MG63 (cell line): ENCODE measurements at regions not wholly inside any gene's neighbourhood (a gene's known extent, or its start where the extent isn't known, plus 50 kb on each side); places are given as distances from the start of the nearest gene placed in this dataset.

Source experiments
- DNase-seq: peaks from one replicate; pipeline ENCODE4 v3.0.0-alpha.2; 2020
- H3K27me3 ChIP-seq: fragments of 250-450 bp; sonication (Bioruptor Pico); 2 replicates; pipeline ENCODE4 v1.5.1; 2020; ENCODE audit warnings: mild to moderate bottlenecking, moderate library complexity
- H3K36me3 ChIP-seq: fragments of 250-450 bp; sonication (Bioruptor Pico); 2 replicates; pipeline ENCODE4 v1.5.1; 2020; ENCODE audit warnings: mild to moderate bottlenecking, moderate library complexity
- H3K4me3 ChIP-seq: fragments of 250-450 bp; sonication (Bioruptor Pico); 2 replicates; pipeline ENCODE4 v1.5.1; 2020; ENCODE audit warnings: mild to moderate bottlenecking, moderate library complexity
- H3K9me3 ChIP-seq: fragments of 250-450 bp; sonication (Bioruptor Pico); 2 replicates; pipeline ENCODE4 v1.5.1; 2020; ENCODE audit warnings: mild to moderate bottlenecking, moderate library complexity

DNA sequence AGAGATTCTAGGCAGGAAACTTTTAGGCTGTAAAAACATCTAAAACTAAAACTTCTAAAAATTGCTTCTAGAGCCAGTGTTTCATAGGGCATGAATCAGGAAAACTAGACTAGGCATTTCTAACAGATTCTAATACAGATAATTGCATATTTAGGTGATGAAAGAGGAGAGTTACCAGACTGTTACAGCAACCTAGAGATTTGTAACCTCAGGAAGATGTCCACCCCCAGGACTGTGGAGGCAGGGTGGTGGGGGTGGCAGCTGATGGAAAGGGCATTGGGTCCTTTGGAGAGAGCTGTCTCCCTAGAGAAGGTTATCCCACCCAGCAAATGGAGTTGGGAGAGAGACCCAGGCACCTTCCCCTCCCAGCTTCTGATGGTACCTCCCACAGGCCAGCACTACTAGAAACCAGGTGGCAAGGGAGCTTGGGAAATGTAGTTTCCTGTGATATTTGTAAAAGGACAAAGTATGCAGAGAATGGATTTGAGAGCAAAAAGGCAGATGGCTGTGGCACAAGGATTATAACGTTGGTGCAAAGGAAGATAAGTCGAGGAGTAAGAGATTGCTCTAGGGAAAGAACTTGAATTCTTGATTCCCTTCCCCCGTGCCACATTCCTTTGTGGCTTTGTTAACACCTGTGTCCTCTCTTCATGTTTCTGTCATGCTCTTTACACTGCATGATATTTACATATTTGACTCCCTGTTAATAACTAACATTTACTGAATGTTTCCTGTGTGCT lies 75.6 kb upstream of the MGAT5 start:
- DNase-seq, result no peak
- Histone ChIP-seq H3K27me3 (no peaks in the 10 kb centered on the region), H3K9me3 (no peaks in the 10 kb centered on the region), H3K36me3 (no peaks in the 10 kb centered on the region), H3K4me3 (no peak overlapping the region)

DNA sequence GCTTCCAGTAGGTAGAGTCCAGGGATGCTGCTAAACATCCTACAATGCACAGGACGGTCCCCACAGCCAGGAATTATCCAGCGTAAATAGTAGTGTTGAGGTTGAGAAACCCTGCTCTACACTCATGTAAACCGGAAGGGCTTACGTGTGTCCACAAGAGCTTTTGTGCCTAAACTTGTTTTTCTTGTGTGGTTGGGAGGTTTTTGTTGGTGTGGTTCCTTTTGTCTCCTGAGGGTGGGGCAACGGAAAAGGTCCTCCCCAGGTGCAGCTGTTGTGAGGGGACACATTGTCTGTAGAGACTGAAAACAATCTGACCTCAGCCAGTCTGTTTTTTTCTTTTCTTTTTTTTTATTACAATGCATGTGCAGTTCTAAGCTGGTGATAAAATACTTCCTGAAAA lies 72.7 kb upstream of the MGAT5 start:
- Histone ChIP-seq H3K9me3 (no peaks in the 10 kb centered on the region), H3K4me3 (no peak overlapping the region), H3K36me3 (no peaks in the 10 kb centered on the region), H3K27me3 (no peaks in the 10 kb centered on the region)
- DNase-seq, result no peak

DNA sequence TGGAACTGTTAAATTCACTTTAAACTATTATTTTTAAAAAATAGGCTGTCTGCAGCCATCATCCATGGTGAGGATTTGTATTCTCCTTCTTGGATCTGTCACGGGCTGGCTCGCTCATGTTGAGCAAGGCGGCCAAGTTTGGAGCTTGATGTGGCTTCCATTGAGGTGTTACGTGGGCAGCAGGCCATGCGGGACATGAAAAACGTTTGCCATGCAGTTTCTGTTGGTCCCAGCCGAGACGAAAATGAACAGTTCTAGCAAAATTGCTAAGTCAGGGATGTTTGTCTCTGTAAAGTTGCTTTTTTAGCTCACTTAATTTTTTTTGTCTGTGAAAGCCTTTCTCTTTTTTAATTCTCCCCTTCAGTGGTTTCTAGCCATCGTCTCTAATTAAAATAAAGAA lies 70.2 kb upstream of the MGAT5 start:
- H3K27me3 ChIP-seq, result no peaks in the 10 kb centered on the region
- no peak overlapping the region for H3K4me3 ChIP-seq
- H3K9me3 ChIP-seq, result no peaks in the 10 kb centered on the region
- no peak for DNase-seq
- no peaks in the 10 kb centered on the region for H3K36me3 ChIP-seq

DNA sequence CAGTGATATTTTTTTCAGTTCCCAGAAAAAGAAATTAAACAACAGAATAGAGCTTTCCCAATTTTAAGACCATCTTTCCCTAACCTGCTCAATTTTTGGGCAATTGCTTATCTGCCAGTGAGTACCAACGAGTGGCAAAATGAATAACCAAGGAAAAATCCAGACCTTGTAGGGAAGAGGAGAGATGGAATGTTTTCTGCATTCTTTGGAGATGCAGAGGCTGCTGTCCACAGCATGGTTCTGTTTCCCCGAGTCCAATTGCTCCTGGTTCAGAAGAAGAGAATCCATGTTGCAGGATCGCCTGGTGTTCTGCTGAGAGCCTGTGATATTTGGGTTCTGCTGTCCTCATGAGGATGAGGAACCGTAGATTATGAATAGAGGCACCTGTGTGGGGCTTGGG lies 68.2 kb upstream of the MGAT5 start:
- H3K36me3 ChIP-seq, result no peaks in the 10 kb centered on the region
- no peak for DNase-seq
- no peaks in the 10 kb centered on the region for H3K9me3 ChIP-seq
- H3K4me3 ChIP-seq, result no peak overlapping the region
- H3K27me3 ChIP-seq, result no peaks in the 10 kb centered on the region

DNA sequence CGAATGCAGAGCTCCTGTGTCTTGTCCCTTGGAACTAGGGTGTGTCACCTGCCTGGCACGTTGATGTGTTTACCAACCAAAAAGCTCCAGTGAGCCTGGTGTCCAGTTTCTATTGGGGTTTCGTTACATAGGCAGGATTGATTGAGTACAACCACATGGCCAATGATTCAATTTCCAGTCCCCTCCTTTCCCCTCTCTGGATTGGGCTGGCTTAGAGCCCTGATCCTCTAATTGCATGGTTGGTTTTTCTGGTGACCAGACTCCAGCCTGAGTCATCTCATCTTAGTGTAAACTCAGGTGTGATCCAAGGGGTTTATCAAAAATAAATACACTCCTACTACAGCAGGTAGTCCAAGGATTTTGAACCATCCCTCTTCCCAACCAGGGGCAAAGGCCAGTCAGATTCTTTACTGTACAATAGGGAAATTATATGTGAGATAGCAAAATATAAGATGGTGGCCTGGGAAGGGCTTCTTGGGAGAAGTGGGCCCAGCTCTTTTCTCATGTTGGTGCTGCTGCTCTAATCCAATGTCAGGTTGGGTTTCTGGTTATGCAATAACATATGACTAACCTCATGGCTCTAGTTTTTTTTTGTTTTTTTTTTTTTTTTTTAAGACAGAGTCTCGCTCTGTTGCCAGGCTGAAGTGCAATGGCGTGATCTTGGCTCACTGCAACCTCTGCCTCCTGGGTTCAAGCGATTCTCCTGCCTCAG lies 64.7 kb upstream of the MGAT5 start:
- Histone ChIP-seq H3K4me3 (no peak overlapping the region), H3K9me3 (no peaks in the 10 kb centered on the region), H3K27me3 (no peaks in the 10 kb centered on the region), H3K36me3 (no peaks in the 10 kb centered on the region)
- DNase-seq, result peak; percentile 36

DNA sequence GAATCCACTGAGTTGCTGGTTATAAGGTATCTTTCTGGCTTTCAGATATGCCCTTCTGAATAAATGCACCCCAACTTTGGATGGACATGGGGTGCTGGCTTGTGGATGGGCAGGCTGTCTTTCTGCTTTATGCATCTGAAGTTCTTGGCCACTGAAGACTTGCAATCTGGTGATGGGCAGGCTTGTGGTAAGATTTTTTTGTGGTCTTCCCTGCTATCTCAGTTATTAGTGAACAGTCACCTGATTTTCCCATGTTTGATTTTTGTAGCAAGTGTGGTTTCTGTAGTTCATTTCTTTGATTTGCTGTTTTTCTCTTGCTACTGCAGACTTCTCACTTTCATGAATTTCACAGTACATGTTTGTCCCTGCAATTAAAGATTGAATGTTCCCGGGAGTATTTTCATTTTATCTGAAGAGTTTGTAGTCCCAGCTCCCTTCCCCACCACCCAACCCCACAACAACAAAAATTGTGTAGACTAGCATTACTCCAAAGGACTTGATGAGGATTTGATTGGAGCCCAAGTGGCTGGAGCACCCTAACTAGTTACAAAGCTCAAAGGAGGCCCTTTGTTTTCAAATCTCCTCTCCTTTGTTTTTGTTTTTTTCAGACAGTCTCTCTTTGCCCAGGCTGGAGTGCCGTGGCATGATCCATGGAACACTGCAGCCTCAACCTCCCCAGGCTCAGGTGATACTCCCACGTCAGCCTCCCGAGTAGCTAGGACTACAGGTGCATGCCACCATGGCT lies 63.6 kb upstream of the MGAT5 start:
- Histone ChIP-seq H3K27me3 (no peaks in the 10 kb centered on the region), H3K36me3 (no peaks in the 10 kb centered on the region), H3K4me3 (no peak overlapping the region), H3K9me3 (no peaks in the 10 kb centered on the region)
- no peak for DNase-seq

DNA sequence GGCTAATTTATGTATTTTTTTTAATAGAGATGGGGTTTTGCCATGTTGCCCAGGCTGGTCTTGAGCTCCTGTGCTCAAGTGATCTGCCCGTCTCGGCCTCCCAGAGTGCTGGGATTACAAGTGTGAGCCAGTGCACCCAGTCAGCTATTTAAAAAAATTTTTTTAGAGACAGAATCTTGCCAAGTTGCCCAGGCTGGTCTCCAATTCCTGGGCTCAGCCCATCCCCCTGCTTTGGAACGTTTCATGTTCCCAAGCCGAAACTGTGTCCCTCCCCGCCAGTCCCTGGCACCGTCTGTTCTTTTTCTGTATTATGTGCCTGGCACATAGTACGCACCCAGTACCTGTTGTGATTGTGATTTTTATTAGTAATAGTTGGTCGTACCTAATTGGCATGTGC lies 63.1 kb upstream of the MGAT5 start:
- Histone ChIP-seq H3K9me3 (no peaks in the 10 kb centered on the region), H3K27me3 (no peaks in the 10 kb centered on the region), H3K4me3 (no peak overlapping the region), H3K36me3 (no peaks in the 10 kb centered on the region)
- no peak for DNase-seq

DNA sequence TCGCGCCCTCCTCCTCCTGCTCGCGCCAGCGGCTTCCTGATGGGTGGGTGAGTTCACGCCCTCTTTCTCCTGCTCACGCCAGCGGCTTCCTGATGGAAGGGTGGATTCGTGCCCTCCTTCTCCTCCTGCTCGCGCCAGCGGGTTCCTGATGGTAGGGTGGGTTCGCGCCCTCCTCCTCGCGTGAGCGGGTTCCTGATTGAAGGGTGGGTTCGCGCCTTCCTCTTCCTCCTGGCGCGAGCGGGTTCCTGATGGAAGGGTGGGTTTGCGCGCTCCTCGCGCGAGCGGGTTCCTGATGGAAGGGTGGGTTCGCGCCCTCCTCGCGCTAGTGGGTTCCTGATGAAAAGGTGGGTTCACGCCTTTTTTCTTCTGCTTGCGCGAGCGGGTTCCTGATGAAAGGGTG lies 62.0 kb upstream of the MGAT5 start:
- H3K36me3 ChIP-seq, result no peaks in the 10 kb centered on the region
- no peak for DNase-seq
- no peaks in the 10 kb centered on the region for H3K9me3 ChIP-seq
- no peaks in the 10 kb centered on the region for H3K27me3 ChIP-seq
- no peak overlapping the region for H3K4me3 ChIP-seq

DNA sequence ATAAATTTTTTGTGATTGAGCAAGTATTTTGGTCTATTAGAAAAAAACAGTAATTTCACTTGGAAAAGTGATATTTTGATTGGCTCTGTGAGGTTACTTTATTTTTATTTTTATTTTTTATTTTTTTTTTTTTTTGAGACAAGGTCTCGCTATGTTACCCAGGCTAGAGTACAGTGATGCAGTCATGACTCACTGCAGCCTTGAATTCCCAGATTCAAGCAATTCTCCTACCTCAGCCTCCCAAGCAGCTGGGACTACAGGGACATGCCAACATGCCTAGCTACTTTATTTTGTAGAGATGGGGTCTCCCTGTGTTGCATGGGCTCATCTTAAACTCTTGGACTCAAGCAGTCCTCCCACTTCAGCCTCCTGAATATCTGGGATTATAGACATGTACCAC lies 60.9 kb upstream of the MGAT5 start:
- H3K4me3 ChIP-seq, result no peak overlapping the region
- H3K9me3 ChIP-seq, result no peaks in the 10 kb centered on the region
- peak; percentile 60 for DNase-seq

DNA sequence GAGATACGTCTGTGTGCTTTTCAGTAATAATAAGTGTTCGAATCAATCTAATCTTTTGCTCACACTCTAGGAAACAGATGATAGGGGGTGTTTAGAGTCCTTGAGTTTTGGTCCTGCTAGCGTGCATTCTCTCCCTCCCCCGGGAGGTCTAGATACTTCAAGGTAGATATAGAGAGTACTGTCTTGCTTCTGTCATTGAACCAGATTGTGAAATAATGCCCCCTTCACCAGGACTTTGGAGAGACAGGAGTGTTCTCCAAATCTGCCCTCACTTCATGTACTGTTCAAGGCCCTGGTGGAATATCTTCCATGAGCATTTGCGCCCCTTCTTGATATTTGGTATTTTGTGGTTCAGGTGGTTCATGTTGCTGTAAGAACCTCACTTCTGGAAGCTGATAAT lies 59.4 kb upstream of the MGAT5 start:
- Histone ChIP-seq H3K27me3 (no peaks in the 10 kb centered on the region), H3K36me3 (no peaks in the 10 kb centered on the region), H3K4me3 (no peak overlapping the region), H3K9me3 (no peaks in the 10 kb centered on the region)
- no peak for DNase-seq

More for the DNA sequence above, 60.9 kb upstream of the MGAT5 start:
- no peaks in the 10 kb centered on the region for H3K27me3 ChIP-seq
- H3K36me3 ChIP-seq, result no peaks in the 10 kb centered on the region

DNA sequence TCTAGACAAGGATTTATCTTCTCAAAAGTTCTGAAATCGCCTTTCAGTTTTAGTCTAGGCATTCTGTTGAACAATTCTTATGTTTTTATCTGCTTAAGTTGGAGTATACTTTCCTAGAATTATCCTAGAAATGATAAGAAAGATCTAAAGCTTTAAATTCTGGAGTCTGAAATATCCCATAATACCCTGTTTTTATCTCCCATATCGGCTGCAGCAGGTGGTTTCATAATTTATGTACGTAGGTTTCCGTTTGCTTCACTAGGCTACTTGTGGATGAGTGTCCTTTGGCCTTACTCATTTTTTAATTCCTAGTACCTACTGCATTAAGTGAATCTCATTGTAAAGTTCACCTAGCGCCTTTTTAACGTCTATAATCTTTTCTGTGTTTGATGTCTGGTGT lies 58.5 kb upstream of the MGAT5 start:
- DNase-seq, result no peak
- Histone ChIP-seq H3K4me3 (no peak overlapping the region), H3K9me3 (no peaks in the 10 kb centered on the region), H3K27me3 (no peaks in the 10 kb centered on the region), H3K36me3 (no peaks in the 10 kb centered on the region)

DNA sequence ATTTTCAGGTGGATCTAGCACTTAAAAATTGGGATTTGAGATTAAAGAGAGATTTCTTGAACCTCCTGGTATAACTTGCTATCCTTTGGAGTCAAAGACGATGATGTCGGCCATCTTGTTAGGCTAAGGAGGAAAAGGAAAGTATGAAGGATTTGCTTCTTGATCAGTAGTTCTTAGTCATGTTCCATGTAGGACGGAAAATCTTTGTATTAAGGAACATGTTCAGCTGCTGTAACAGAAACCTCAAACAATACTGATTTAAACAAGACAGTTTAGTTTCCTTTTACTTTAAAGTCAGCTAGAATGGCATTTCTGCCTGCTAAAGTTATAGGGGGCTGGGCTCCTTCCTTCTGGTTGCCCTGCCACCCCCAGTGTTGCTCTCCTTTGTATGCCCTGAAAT lies 56.4 kb upstream of the MGAT5 start:
- H3K4me3 ChIP-seq, result no peak overlapping the region
- H3K36me3 ChIP-seq, result no peaks in the 10 kb centered on the region
- no peaks in the 10 kb centered on the region for H3K27me3 ChIP-seq
- DNase-seq, result no peak
- no peaks in the 10 kb centered on the region for H3K9me3 ChIP-seq

DNA sequence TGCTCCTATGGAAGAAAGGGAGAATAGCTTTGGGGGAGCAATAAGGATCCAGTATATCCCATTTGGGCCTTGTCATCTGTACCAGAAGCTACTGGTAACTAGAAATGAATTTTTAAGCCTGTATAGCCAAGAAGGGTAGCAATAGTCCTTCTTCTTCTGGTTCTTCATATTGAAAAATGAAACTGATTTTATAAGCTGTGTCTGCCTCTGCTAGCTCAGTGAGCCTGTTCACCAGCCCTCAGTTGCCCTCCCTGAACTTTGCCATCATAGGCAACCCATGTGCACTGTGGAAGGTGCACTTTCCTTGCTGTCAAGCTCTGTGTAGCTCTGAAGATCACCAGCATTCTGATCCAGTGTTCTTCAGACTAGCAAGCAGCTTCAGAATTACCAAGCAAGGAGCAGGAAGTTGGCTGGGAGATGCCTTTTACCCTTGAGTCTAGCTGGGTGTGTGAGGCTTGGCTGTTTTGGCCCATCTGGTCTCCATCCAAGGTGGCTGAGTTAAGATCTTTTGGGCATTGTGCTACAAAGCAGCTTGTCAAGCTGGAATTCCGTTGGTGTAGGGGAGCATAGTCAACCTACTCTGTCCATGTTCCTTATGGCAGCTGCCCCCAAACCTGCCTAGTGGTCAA lies 55.8 kb upstream of the MGAT5 start:
- H3K4me3 ChIP-seq, result no peak overlapping the region
- no peaks in the 10 kb centered on the region for H3K27me3 ChIP-seq
- DNase-seq, result no peak
- no peaks in the 10 kb centered on the region for H3K9me3 ChIP-seq
- no peaks in the 10 kb centered on the region for H3K36me3 ChIP-seq

DNA sequence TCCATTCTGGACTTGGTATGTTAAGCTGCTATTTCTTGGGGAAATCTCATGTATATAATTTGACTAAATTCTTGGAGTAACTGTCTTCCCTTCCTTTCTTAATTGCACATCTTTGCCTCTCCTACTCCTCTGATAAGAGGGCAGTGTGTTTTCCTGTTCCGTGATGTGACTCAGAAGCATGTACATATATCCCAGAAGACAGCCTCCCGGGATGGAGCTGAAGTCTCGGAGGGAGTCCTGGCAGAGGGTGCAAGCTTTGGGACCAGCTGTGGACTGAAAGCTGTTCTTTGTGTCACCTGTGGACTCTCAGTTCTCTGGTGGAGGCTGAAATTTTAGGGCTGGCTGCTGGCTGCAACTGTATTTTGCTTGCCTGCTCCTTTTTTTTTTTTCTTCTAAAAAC lies 54.7 kb upstream of the MGAT5 start:
- Histone ChIP-seq H3K4me3 (no peak overlapping the region), H3K36me3 (no peaks in the 10 kb centered on the region), H3K27me3 (no peaks in the 10 kb centered on the region), H3K9me3 (no peaks in the 10 kb centered on the region)
- no peak for DNase-seq

DNA sequence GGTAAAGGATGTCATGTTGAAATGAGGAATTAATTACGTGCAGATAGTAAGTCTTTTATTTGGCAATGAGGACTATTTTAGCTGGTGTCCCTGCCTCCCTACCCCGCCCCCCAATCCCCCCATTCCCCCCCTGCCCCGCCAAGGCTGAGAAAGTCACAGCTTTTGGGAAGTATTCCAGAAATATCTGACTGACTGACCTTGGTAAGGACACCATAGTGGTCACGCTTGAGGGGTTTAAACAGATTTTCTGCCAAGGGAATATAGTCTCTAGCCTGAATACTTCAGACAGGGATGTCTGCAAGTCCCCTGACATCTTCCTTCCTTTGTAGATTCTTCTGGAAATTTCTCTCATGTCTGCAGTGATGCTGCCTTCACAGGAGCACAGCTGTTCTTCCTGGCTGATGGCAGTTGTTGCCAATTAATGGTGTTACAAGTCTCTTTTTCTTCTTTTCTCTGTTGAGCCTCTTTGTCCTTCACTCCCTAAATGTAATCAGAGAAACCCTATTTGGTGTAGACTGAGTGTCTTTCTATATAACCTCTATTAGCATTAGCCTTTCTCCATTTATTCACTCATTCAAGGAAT lies 53.7 kb upstream of the MGAT5 start:
- Histone ChIP-seq H3K36me3 (no peaks in the 10 kb centered on the region), H3K4me3 (no peak overlapping the region), H3K9me3 (no peaks in the 10 kb centered on the region), H3K27me3 (no peaks in the 10 kb centered on the region)
- DNase-seq, result no peak

DNA sequence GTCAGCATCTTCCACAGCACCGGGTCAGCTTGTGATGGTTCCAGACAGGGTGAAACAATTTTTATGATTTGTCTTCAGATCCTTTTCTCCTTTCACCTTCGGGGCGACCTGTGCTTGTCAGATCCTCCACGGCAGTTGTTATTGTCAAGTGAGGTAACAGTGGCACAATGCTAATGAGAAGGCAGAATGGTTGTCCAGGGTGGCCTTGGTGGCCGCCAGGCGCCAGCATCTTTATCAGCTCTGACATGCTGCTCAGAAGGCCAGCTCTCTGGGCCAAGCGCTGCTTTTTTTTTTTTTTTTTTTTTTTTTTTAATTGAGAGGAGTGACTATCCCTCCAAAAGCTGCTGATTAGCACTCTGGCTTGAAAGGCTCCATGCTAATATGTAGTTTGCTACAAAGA lies 52.3 kb upstream of the MGAT5 start:
- no peak overlapping the region for H3K4me3 ChIP-seq
- no peaks in the 10 kb centered on the region for H3K9me3 ChIP-seq
- H3K36me3 ChIP-seq, result no peaks in the 10 kb centered on the region
- DNase-seq, result no peak
- H3K27me3 ChIP-seq, result no peaks in the 10 kb centered on the region

DNA sequence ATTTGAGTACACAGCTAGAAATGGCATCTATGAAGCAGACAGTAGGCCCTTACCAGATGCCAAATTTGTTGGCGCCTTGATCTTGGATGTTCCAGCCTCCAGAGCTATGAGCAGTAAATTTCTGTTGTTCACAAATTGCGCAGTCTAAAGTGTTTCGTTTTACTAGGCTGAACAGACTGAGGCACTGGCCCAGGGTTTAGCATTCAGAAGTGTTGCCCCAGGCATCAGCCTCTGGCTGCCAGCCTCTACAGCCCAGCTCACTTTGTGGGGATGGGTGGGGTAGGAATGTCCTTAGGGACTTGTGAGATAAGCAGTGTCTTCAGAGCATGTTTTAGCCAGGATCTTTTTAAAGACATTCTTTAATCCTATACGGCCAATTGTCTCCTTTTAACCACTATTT lies 51.5 kb upstream of the MGAT5 start:
- no peaks in the 10 kb centered on the region for H3K27me3 ChIP-seq
- no peak for DNase-seq
- no peaks in the 10 kb centered on the region for H3K36me3 ChIP-seq
- H3K9me3 ChIP-seq, result no peaks in the 10 kb centered on the region
- H3K4me3 ChIP-seq, result no peak overlapping the region
